ENCODE measurements at regions not wholly inside any gene's neighbourhood (a gene's known extent, or its start where the extent isn't known, plus 50 kb on each side); places are given as distances from the start of the nearest gene placed in this dataset.

DNA sequence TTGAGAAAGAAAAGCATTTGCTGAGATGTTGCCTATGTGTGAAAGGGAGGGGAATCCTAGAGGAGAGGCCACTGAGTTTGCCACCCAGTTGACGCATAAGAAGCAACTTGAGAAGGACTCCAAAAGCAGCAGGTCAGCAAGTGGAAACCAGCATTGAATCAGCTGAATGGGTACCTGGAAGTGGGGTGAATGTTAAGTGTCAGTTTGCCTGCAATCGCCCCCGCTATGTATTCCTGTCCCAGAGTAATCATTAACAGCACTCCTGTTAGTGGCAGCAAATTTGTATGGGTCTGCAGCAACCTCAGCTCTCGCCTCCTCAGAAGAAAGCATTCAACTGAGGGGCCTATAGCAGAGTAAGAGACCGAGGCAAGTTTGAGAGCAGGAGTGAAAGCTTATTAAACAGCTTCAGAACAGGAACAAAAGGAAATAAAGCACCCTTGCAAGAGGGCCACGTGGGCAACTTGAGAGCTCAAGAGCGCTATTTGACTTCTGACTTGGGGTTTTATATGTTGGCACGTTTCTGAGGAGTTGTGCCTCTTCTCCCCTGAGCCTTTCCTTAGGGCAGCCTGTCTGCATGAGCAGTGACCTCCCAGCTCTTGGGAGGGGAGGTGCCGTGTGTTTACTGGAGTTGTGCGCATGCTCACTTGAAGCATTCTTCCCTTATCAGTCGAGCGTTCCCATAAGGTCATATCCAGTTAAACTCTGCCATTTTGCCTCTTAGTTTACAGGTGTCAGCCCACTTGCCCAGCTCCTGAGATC lies 122.6 kb upstream of the PHACTR1 start:
- DNase-seq: no peak
- in situ Hi-C loops (cut with MboI; ENCODE audit: low pct_unique_long_range_greater_than_20kb, low sequenced_read_pairs): no loop called here

DNA sequence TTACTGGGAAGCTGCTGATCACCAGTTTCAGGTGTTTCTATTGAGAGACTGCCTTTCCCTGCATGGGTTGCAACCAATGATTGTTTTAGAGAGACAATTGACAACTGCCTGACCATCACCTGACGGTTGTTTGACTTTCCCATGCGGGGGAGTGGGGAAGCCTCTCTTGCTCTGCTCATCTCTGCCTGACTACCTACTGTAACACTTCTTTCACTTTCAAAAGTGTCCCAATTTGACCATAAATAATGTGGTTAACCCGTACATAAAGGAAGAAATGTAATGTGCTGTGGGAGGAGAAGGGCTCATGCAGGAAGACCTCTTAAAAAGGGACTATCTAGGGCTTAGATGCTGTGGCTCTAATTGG lies 122.1 kb upstream of the PHACTR1 start:
- no peak for DNase-seq
- in situ Hi-C loops (cut with MboI; ENCODE audit: low pct_unique_long_range_greater_than_20kb, low sequenced_read_pairs): no loop called here

DNA sequence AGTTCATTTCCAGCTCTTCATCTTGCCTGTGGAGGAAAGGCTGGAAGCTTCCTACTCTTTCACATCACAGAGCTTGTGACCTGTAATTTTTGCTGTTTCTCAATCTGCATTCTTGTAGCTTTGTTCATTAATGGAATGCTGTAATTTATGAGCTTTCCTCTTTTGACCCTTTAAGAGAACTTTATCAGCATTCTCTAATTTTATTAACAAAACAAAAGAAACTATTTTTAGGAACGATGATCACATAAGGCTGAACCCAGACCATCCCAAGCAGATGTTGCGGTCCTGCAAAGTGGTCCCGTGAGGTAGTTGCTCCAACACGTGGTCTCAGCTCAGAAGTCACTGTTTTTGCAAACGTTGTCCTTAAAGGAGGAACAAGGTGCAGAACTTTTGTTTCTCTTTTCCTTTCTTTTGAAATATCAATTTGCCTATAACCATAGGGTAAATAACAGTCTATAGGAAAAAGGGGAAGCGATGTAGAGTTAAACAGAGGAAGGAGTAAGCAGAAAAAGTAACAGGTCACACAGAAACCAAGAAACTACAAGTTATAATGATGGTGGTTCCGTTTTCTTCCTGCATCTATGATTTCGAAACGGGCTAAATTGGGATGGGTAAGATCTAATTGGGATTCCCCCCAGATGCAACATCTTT lies 121.3 kb upstream of the PHACTR1 start:
- in situ Hi-C loops (cut with MboI; ENCODE audit: low pct_unique_long_range_greater_than_20kb, low sequenced_read_pairs): no loop called here
- DNase-seq: peak; percentile 7

DNA sequence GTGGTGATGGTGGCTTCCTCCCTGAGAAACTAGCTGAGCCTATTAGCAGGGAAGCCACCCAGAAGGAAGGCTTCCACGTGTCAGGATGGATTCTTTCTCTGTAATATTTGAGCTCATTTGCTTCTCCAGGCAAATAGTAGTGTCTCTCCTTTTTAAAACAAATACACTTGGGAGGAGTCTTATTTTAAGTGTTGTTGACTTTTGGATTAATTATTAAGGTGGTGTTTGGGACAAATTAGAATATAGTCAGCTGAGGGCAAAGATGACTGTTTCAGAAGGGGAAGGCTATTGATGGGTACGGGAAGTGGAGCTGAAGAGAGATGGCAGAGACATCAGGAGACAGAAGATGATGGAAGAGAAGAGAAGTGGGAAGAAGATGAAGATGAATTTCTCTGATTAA lies 119.8 kb upstream of the PHACTR1 start:
- in situ Hi-C loops (cut with MboI; ENCODE audit: low pct_unique_long_range_greater_than_20kb, low sequenced_read_pairs): no loop called here
- no peak for DNase-seq

DNA sequence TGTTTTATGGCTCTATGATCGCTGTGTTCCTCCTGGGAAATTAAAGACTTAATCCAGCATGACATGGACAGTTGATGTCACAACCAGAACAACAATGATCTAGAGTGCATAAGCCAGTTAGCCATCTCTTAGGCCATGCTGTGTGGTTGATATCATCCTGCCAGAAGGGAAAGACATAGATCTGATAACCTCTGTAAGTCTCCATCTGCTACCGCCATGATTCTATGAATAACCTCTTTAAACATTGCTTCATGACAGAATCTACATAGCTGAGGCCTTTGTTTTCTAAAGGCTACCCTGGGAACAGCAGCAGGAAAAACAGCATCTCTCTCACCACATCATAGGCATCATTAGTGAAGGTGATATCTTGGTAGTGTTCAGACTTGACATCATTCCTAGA lies 117.6 kb upstream of the PHACTR1 start:
- in situ Hi-C loops (cut with MboI; ENCODE audit: low pct_unique_long_range_greater_than_20kb, low sequenced_read_pairs): no loop called here
- DNase-seq: no peak

DNA sequence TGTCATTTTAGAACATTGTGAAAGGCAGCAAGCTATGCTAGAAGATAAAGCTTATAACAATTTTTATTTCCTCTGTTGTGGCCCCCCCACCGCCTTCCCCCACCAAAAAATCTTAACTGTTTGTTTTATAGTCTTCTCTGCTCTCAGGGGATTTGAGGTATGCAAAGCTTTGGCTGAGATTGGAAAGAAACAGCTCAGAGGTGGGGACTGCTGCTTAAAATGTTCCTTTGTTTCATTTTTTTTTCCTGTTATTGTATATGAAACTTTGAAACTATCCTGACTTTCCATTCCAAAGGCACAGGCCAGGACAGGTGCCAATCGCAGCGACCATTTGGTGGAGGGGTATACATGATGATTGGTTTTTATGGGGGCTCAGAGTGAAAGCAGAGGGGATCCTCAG lies 114.7 kb upstream of the PHACTR1 start:
- no peak for DNase-seq
- in situ Hi-C loops (cut with MboI; ENCODE audit: low pct_unique_long_range_greater_than_20kb, low sequenced_read_pairs): no loop called here

DNA sequence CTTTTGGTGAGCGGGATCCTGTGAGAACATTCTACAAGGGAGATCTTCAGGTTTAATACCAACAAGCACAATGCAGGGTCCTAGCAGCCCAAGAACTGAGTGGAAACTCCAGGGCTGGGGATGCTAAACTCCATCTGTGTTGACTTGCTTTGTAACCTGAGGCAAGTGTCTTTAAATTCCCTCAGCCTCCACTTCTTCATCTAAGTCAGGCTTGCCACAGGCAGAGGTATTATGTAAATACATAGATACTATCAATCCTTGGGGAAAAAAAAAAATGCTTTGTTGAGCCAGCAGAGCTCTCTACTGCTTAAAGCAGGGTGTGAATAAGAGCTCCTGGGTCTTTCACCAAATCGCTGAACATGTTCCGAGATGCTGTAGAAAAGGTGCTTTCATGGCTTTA lies 114.2 kb upstream of the PHACTR1 start:
- in situ Hi-C loops (cut with MboI; ENCODE audit: low pct_unique_long_range_greater_than_20kb, low sequenced_read_pairs): no loop called here
- no peak for DNase-seq

DNA sequence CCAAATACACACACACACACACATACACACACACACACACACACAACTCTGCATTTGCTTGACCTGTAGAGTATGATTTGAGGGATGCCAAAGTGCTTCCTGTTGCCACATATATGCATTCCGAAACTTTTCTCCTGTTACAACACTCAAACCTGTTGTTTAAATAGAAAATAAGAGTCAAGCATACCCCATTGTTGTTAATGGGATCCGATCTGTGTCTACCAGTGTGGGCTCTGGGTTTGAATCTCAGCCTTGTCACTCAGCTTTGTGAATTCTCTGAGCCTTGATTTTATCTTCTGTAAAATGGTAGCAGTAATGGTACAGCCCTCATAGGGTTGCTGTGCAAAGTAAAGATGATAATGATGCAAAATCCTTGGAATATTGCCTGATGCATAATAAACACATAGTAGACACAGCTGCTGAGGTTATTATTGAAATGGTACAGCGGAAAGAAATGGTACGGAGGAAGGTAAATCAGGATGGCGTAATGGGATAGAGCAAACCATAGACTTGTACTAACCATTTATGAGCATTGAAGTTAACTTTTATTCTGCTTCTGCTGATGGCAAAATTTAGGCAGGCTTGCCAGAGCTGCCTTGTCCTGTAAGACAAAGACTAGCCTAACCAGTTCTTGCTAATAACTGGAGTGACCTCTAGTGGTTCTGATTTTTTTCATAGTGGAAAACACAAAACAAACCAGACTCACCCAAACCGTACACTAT lies 113.5 kb upstream of the PHACTR1 start:
- in situ Hi-C loops (cut with MboI; ENCODE audit: low pct_unique_long_range_greater_than_20kb, low sequenced_read_pairs): no loop called here
- peak; percentile 49 for DNase-seq

DNA sequence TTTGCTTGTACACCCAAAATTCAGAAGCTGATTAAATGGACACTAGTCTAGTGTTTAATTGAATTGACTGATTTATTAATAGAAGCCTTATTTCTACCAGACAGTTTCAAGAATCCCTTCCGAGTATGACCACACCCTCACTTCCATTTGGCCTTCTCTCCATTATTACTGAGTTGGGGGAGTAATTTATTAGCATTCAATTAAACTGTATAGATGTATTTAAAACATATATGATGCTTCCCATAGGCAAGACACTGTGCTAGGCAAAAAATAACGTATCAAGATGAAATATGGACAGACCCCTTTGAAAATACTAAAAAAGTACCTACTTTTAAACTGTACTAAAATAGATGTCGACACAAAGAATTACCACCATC lies 112.9 kb upstream of the PHACTR1 start:
- DNase-seq: no peak
- in situ Hi-C loops (cut with MboI; ENCODE audit: low pct_unique_long_range_greater_than_20kb, low sequenced_read_pairs): no loop called here

DNA sequence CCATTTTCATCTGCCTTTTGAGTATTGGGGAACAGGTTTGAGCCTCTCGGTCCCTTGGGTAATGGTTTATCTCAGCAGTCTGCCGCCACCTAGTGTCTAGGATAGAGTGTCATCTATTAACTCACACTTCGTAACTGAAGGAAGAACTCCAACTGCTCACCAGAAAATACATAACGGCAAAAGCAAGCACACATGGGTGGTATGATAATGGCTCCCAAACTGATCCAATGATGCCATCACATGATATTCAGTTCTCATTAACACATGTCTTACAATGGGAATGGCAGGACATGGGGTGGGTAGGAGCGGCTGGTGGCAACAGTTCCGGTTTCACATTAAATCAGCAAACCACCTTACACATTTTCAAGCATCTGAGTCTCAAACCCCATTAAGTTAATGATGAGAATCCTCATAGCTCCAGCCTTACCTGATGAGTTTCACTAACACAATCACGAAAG lies 110.7 kb upstream of the PHACTR1 start:
- in situ Hi-C loops (cut with MboI; ENCODE audit: low pct_unique_long_range_greater_than_20kb, low sequenced_read_pairs): no loop called here
- peak; percentile 74 for DNase-seq

DNA sequence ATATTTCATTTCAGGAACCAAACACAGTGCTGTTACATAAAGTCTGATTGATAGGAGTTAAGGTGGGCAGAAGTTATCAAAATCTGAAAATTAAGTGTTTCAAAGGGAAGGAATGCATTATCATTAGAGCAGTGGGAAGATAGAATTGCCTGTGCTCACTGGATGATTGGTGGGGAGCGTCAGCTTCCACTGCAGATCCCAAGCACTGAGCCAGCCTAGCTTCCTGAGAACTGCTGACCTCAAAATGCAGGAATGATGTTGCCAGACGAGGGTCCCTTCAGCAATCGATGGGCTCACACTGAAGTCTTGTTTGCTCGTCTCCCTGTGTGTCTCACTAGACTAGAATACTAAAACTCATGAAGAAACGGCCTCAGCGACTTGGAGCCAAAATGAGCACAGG lies 110.0 kb upstream of the PHACTR1 start:
- in situ Hi-C loops (cut with MboI; ENCODE audit: low pct_unique_long_range_greater_than_20kb, low sequenced_read_pairs): no loop called here
- no peak for DNase-seq

DNA sequence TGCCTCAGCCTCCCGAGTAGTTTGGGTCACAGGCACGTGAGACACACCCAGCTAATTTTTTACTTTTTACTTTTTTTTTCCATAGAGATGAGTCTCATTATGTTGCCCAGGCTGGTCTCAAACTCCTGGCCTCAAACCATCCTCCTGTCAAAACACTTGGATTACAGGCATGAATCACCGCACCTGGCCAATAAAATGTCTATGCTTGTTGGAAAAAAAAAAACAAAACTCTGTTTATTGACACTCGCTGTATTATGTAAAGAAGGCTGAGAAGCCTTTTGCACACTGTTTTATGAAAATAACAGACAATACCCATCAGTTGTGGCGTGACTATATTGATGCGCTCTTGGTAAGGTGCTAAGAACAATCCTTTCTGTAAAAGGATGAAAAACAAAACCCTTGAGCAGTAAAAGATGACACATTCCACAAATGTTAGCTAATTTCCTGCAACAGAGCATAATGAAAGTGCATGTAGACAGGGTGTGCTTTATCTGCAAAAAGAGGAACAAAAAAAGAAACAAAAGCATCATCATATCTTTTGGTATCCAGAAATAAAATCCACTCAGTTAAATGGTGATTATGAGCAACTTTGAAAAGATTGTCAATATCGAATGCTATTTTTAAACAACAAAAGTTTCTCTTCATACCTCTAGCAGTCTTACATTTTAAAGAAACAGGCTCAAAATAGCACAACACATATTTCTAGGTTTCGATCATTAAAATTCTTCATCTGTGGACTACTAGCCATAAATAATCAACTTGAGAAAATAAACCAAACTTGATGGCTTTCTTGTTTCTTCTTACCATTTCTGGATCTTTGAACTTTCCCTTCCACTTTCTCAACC lies 108.3 kb upstream of the PHACTR1 start:
- in situ Hi-C loops (cut with MboI; ENCODE audit: low pct_unique_long_range_greater_than_20kb, low sequenced_read_pairs): no loop called here
- DNase-seq: peak; percentile 25

DNA sequence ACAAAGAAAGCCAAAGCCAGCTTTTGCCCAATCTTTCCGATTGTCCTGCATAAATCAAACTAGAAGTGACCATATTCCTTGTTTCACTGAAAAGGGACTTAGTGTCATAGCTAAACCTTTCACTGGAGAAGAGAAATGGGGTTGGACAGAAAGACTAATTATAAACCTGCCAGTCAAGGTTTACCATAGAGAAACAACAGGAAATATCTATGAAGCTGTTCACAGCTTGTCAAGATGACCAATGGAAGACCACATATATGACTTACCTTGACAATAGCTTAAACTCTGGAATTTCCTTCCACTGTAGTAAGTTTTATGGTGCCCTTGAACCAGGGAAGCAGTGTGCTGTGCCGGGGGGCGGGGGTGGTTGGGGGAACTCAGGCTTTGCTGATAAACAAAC lies 107.7 kb upstream of the PHACTR1 start:
- in situ Hi-C loops (cut with MboI; ENCODE audit: low pct_unique_long_range_greater_than_20kb, low sequenced_read_pairs): no loop called here

DNA sequence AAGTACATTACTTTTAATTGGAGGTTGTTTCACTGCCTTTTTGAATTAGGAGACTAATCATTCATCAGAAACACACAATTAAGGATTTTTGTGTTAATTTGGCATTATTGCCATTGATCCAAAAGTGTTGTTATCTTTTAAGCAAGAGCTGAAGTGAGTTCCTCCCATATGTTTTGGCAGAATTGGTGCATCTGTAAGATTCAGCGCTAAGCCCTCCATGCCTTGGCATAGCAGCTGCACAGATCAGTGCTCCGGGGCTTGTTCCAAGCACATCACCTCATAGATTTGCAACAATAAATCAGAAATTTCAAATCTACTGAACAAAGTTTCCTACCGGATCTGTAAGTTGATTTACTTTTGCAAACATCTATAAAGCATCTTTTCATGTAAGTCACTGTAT lies 106.8 kb upstream of the PHACTR1 start:
- in situ Hi-C loops (cut with MboI; ENCODE audit: low pct_unique_long_range_greater_than_20kb, low sequenced_read_pairs): no loop called here
- DNase-seq: no peak

More for the DNA sequence above, 107.7 kb upstream of the PHACTR1 start:
- DNase-seq: no peak

DNA sequence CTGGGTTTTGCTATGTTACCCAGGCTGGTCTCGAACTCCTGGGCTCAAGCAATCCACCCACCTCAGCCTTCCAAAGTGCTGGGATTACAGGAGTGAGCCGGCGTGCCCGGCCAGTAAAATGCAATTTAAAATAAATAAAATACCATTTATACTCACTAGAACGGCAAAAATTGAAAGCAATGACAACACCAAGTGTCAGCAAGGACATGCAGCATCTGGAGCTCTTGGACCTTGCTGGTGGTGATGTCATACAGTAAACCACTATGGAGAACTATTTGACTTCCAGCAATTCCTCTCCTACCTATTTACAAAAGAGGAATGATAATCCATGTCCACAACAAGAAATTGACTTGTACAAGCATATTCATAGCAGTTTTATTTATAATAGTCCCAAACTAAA lies 105.7 kb upstream of the PHACTR1 start:
- no peak for DNase-seq
- in situ Hi-C loops (cut with MboI; ENCODE audit: low pct_unique_long_range_greater_than_20kb, low sequenced_read_pairs): no loop called here

DNA sequence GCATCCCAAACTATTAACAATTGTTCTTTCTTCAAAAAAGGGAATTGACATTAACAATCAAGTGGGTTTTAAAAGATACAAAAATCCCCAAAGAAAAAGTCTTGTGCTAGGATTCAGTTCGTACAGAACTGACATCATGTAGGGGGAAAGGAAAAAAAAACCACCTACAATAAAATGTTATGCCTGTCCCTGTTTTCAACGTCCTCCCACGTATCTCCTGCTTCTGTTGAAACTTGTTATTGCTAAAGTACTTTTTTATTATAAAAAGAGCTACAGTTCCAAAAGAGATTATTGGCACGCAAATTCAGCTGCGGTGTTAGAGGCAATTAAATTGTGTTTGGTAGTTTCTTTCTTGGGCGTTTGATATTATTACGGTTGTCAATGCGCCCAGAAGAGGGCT lies 102.8 kb upstream of the PHACTR1 start:
- DNase-seq: no peak
- in situ Hi-C loops (cut with MboI; ENCODE audit: low pct_unique_long_range_greater_than_20kb, low sequenced_read_pairs): no loop called here

DNA sequence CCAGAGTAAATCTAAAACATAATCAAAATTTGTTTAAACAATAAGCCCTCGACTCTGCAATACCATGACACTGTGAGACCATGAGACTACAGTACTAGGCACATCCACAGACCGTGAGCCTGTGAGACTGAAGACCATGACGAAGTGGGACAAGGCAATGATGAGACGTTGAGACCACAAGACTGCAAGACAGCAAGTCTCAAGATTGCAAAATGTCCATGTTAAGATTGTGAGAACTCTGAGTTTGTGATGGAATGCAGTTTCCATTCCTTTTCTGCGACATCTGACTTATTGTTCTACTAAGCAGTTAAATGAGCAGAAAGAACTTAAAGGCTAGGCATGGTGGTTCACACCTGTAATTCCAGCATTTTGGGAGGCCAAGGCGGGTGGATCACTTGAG lies 102.1 kb upstream of the PHACTR1 start:
- DNase-seq: no peak
- in situ Hi-C loops (cut with MboI; ENCODE audit: low pct_unique_long_range_greater_than_20kb, low sequenced_read_pairs): no loop called here

DNA sequence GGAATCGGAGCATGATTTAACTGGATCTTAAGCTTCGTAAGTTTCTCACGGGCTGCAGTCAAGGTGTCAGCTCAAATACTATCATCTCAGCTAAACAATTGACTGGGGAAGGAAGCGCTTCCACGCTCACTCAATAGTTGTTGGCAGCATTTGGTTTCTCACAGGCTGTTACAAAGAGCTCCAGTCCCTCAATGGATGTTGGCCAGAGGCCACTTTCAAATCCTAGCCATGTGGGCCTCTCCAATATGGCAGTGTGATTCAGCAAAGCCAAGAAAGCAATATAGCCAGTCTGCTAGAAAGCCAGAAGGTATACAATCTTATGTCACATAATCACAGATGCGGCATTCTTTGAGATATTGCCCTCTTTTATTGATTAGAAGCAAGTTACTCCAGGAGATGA lies 98.3 kb upstream of the PHACTR1 start:
- no peak for DNase-seq
- in situ Hi-C loops (cut with MboI; ENCODE audit: low pct_unique_long_range_greater_than_20kb, low sequenced_read_pairs): no loop called here

DNA sequence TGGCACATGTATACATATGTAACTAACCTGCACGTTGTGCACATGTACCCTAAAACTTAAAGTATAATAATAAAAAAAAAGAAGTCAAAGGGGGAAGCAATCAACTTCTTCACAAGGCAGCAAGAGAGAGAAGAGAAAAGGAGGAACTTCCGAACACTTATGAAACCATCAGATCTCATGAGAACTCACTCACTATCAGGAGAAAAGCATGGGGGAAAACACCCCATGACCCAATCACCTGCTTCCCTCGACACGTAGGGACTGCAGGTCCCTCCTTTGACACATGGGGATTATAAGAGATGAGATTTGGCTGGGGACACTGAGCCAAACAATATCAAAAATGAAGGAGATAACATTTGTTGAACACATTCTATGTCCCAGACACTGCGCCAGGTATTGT lies 94.8 kb upstream of the PHACTR1 start:
- DNase-seq: no peak
- in situ Hi-C loops (cut with MboI; ENCODE audit: low pct_unique_long_range_greater_than_20kb, low sequenced_read_pairs): no loop called here

DNA sequence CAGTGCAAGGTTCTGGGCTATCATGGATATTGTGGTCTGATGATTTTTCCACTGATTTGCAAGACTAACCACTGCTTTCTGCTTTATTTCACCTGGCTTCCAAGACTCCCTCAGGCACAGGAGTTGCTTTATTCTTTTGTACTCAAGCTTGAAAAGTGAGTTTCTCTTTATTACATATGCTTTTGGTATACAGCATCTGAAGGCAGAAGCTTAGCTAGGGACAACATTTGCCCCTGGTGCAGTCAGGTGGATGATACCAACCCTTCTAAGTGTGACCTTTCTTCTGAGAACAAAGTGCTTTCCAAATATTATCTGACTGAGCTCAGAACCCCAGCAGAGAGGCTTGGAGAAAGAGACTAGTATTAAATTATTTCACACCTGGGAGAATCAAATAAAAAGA lies 94.0 kb upstream of the PHACTR1 start:
- no peak for DNase-seq
- in situ Hi-C loops (cut with MboI; ENCODE audit: low pct_unique_long_range_greater_than_20kb, low sequenced_read_pairs): no loop called here

All from KBM-7 (cell line).